K562 (cell line): ENCODE measurements at regions not wholly inside any gene's neighbourhood (a gene's known extent, or its start where the extent isn't known, plus 50 kb on each side); places are given as distances from the start of the nearest gene placed in this dataset.
"Not testable (repeated sequence)": the region's sequence is repeated elsewhere in the genome, so short reads cannot be mapped to it uniquely, and the experiment has no call there.

Experiments
- ATAC-seq: fragments of 200-7000 bp; cut with Tn5 transposase; 3 replicates; pipeline ENCODE4 v1.9.1; 2020; ENCODE audit warnings: moderate library complexity
- BruUV-seq: library from RNA; stranded (reverse); fragments of 400-500 nt; replicated peaks from 2 replicates; lab custom pipeline; 2021; lab: Mats Ljungman, UMichigan
- CTCF ChIA-PET: fragments of 300-600 bp; formaldehyde crosslinking; extraction: SDS; loops from one replicate; lab custom pipeline; 2021; ENCODE audit warnings: low intra/inter-chr PET ratio; lab: Yijun Ruan, JAX
- POLR2A ChIA-PET: fragments of 300-600, 350-650 bp; sonication (Branson Sonifier 250); formaldehyde crosslinking; extraction: SDS; loops from one replicate; lab custom pipeline; 2021; ENCODE audit warnings: antibody characterized with exemption, inconsistent platforms; lab: Yijun Ruan, JAX
- DNase-seq, 4 experiments: peaks; one replicate each; pipeline versions ENCODE4 v3.0.0 to v3.0.0-alpha.2; 2011 to 2018; ENCODE audit warnings: low spot score in 3 of 4, mixed read lengths in 3 of 4; ENCODE audit errors: extremely low read depth in 1 of 4
- FAIRE-seq: peaks from 2 replicates; lab custom pipeline; 2011; peaks lifted over from hg19 to GRCh38; lab: Jason Lieb, UNC
- H2AFZ ChIP-seq: 2 replicates; pipeline ENCODE4 v1.6.0; 2011; ENCODE audit warnings: low read depth, low read length, control low read depth, inconsistent platforms
- H3K27ac ChIP-seq: fragments of 200-600 bp; 3 replicates; pipeline ENCODE4 v1.8.0; 2011; ENCODE audit warnings: low read depth, mild to moderate bottlenecking, control low read depth, inconsistent platforms, low read length, moderate library complexity, mixed read lengths; ENCODE audit errors: extremely low read depth
- H3K27me3 ChIP-seq, 2 experiments: fragments of 300-600 bp in 1 of 2; 2 replicates in 1 of 2; 3 replicates in 1 of 2; pipeline versions ENCODE4 v1.6.0 to v1.8.0; 2011; ENCODE audit warnings: inconsistent platforms in 2 of 2, low read length in 2 of 2, mild to moderate bottlenecking in 1 of 2, mixed read lengths in 1 of 2, moderate library complexity in 1 of 2; ENCODE audit not compliant: control insufficient read depth in 2 of 2, insufficient read depth in 2 of 2
- H3K36me3 ChIP-seq: fragments of 300-600 bp; 3 replicates; pipeline ENCODE4 v1.8.0; 2011; ENCODE audit warnings: mild to moderate bottlenecking, low read length, inconsistent platforms; ENCODE audit not compliant: control insufficient read depth, insufficient read depth
- H3K4me1 ChIP-seq, 2 experiments: fragments of 200-600 bp in 1 of 2; replicated peaks in 1 of 2; 2 replicates in 1 of 2; 3 replicates in 1 of 2; pipeline versions ENCODE4 v1.5.1 to v1.8.0; 2011; ENCODE audit warnings: inconsistent platforms in 2 of 2, low read length in 2 of 2, mild to moderate bottlenecking in 1 of 2, mixed read lengths in 1 of 2, moderate library complexity in 1 of 2; ENCODE audit not compliant: control insufficient read depth in 2 of 2, insufficient read depth in 2 of 2
- H3K4me2 ChIP-seq: 2 replicates; pipeline ENCODE4 v1.6.1; 2011; ENCODE audit warnings: low read length, control low read depth, inconsistent platforms, mixed read lengths; ENCODE audit not compliant: insufficient read depth
- H3K4me3 ChIP-seq: fragments of 200-600 bp; sonication (generic), shearing (Covaris generic); 2 replicates; pipeline ENCODE4 v1.5.1; 2016; ENCODE audit warnings: control low read depth, inconsistent platforms
- H3K79me2 ChIP-seq: fragments of 200-600 bp; 3 replicates; pipeline ENCODE4 v1.8.0; 2011; ENCODE audit warnings: low read length, inconsistent platforms; ENCODE audit not compliant: control insufficient read depth, insufficient read depth
- H3K9ac ChIP-seq, 2 experiments: 2 replicates each; pipeline versions ENCODE4 v1.6.0 to v1.6.1; 2011; ENCODE audit warnings: low read depth in 2 of 2, low read length in 2 of 2, control low read depth in 1 of 2, inconsistent platforms in 1 of 2, mild to moderate bottlenecking in 1 of 2, mixed read lengths in 1 of 2; ENCODE audit not compliant: insufficient read depth in 1 of 2
- H3K9me1 ChIP-seq: one replicate; pipeline ENCODE4 v1.6.0; 2011; ENCODE audit warnings: inconsistent platforms, mild to moderate bottlenecking, low read length, moderate library complexity; ENCODE audit not compliant: control insufficient read depth, insufficient read depth
- H3K9me3 ChIP-seq: replicated peaks from 2 replicates; pipeline ENCODE4 v1.5.1; 2011; ENCODE audit warnings: low read depth, low read length, inconsistent platforms; ENCODE audit not compliant: control insufficient read depth, insufficient read depth
- H4K20me1 ChIP-seq: replicated peaks from 2 replicates; pipeline ENCODE4 v1.6.1; 2011; ENCODE audit warnings: low read length, inconsistent platforms, mixed read lengths; ENCODE audit not compliant: control insufficient read depth, insufficient read depth
- CBFB ChIP-seq: sonication (generic); formaldehyde crosslinking; IDR thresholded peaks from 2 replicates; pipeline ENCODE4 v1.4.0; 2020; ENCODE audit warnings: mild to moderate bottlenecking, missing genetic modification reagents
- CREBBP ChIP-seq: IDR thresholded peaks from one replicate; pipeline ENCODE4 v1.6.1; 2012; ENCODE audit warnings: low read depth, mild to moderate bottlenecking, control low read depth, inconsistent platforms, low read length
- ZBTB8A ChIP-seq: fragments of 450-650 bp; IDR thresholded peaks from 2 replicates; pipeline ENCODE4 v1.6.1; 2018; ENCODE audit warnings: mild to moderate bottlenecking, moderate library complexity; ENCODE audit not compliant: partially characterized antibody
- ZNF263 ChIP-seq: sonication (generic); formaldehyde crosslinking; IDR thresholded peaks from 2 replicates; pipeline ENCODE4 v1.8.0; 2022; ENCODE audit warnings: mild to moderate bottlenecking, missing genetic modification reagents, borderline replicate concordance
- ZNF398 ChIP-seq: fragments of 250-450 bp; sonication (Bioruptor Pico); IDR thresholded peaks from 2 replicates; pipeline ENCODE4 v1.8.0; 2021; ENCODE audit warnings: moderate library complexity, mild to moderate bottlenecking, inconsistent platforms
- WGBS: fragments of 100-300 bp; shearing (Covaris generic); methylation state at CpG from one replicate; pipeline ENCODE4 v1.1.6; 2016; ENCODE audit warnings: low coverage, mixed read lengths; ENCODE audit not compliant: insufficient coverage; ENCODE audit errors: missing lambda C conversion rate; 5-methylcytosine and 5-hydroxymethylcytosine counted together
- in situ Hi-C: fragments of 300-500 bp; cut with MboI; formaldehyde crosslinking; loops from 4 replicates; pipeline ENCODE4 v1.15.0; 2018; ENCODE audit warnings: inconsistent platforms, mixed read lengths
- intact Hi-C: fragments of 100-400 bp; cut with micrococcal nuclease; formaldehyde crosslinking; loops from 2 replicates; pipeline ENCODE4 v1.14.2; 2022

GRCh38 chr12:59282999-59283398, 312.8 kb upstream of the SLC16A7 start (continued):
- TF ChIP-seq ZNF263 (CRISPR knock-in tag) (no peak), ZBTB8A (no peak), CREBBP (no peak), CBFB (no peak), ZNF398 (no peak)
- TF ChIP-seq, all 486 proteins: peak for 0

GRCh38 chr12:59273561-59273960, 322.3 kb upstream of the SLC16A7 start:
- ATAC-seq, H3K9ac ChIP-seq, H2AFZ ChIP-seq, DNase-seq, H4K20me1 ChIP-seq, H3K4me1 ChIP-seq, H3K9me3 ChIP-seq, BruUV-seq, CTCF ChIA-PET, H3K36me3 ChIP-seq, H3K4me3 ChIP-seq, intact Hi-C loops, in situ Hi-C loops, H3K27ac ChIP-seq, H3K27me3 ChIP-seq, H3K9me1 ChIP-seq, FAIRE-seq, H3K4me2 ChIP-seq, H3K79me2 ChIP-seq, POLR2A ChIA-PET: not testable (repeated sequence)
- 0% methylated on average over 1 of the region's 1 CpG for WGBS
